ENCODE measurements at regions not wholly inside any gene's neighbourhood (a gene's known extent, or its start where the extent isn't known, plus 50 kb on each side); places are given as distances from the start of the nearest gene placed in this dataset.

DNA sequence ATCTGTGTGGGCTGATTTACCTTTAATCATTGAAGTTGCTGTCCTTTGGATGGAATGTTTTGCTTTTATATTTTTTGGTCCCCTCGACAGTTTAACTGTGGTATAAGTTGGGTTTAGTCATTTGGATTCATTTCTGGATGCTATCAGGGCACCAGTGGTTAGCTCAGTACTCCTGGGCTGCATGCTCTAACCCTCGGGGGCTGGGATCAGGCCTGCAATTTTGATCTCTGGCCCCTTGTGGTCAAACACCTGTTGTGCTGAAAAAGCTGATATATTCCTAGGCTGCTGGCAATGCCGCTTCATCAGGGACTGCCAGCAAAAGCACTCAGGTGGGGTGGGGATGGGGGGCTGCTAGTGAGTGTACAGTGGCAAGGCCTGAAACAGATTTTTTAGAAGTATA lies 440.4 kb upstream of the RIOK2 start:
- TF ChIP-seq CTCF (IDR thresholded peaks at IDR 0.05) (no peak), POLR2A (IDR thresholded peaks at IDR 0.05; ENCODE audit: low read depth) (no peak), POLR2AphosphoS5 (IDR thresholded peaks at IDR 0.05) (no peak), EP300 (IDR thresholded peaks at IDR 0.05) (no peak)
